Neural progenitor cell (in vitro differentiated cells): ENCODE measurements at regions not wholly inside any gene's neighbourhood (a gene's known extent, or its start where the extent isn't known, plus 50 kb on each side); places are given as distances from the start of the nearest gene placed in this dataset.

ENCODE experiments used
- DNase-seq: peaks from one replicate; pipeline ENCODE4 v3.0.0-alpha.2; 2016; ENCODE audit warnings: low spot score
- H2AFZ ChIP-seq: fragments of 200-600 bp; sonication (generic); replicated peaks from 2 replicates; pipeline ENCODE4 v1.6.1; 2016; ENCODE audit warnings: antibody characterized with exemption
- H3F3A ChIP-seq: fragments of 200-600 bp; sonication (generic); 2 replicates; pipeline ENCODE4 v1.6.1; 2016; ENCODE audit warnings: antibody characterized with exemption, low read depth
- H3K27ac ChIP-seq: fragments of 200-600 bp; sonication (generic); 2 replicates; pipeline ENCODE4 v1.5.1; 2016; ENCODE audit warnings: mild to moderate bottlenecking
- H3K27me3 ChIP-seq: fragments of 200-600 bp; sonication (generic); 2 replicates; pipeline ENCODE4 v1.6.1; 2016; ENCODE audit warnings: mild to moderate bottlenecking, moderate library complexity
- H3K36me3 ChIP-seq: fragments of 200-600 bp; sonication (generic); 2 replicates; pipeline ENCODE4 v1.5.1; 2016
- H3K4me1 ChIP-seq: fragments of 200-600 bp; sonication (generic); 2 replicates; pipeline ENCODE4 v1.6.1; 2016; ENCODE audit warnings: mixed run types
- H3K4me2 ChIP-seq: fragments of 200-600 bp; sonication (generic); 2 replicates; pipeline ENCODE4 v1.6.1; 2016
- H3K4me3 ChIP-seq: fragments of 200-600 bp; sonication (generic); 2 replicates; pipeline ENCODE4 v1.5.1; 2016
- H3K79me2 ChIP-seq: fragments of 200-600 bp; sonication (generic); 2 replicates; pipeline ENCODE4 v1.6.1; 2016; ENCODE audit warnings: low read depth
- H3K9ac ChIP-seq: fragments of 200-600 bp; sonication (generic); 2 replicates; pipeline ENCODE4 v1.6.1; 2016
- H3K9me3 ChIP-seq: fragments of 200-600 bp; sonication (generic); 2 replicates; pipeline ENCODE4 v1.5.1; 2016; ENCODE audit warnings: low read depth
- H4K20me1 ChIP-seq: fragments of 200-600 bp; sonication (generic); 2 replicates; pipeline ENCODE4 v1.6.1; 2016; ENCODE audit warnings: low read depth
- H3K27ac Mint-ChIP-seq: 3 replicates; pipeline ENCODE4 v1.8.0; 2021; ENCODE audit warnings: mixed read lengths
- H3K27me3 Mint-ChIP-seq: 2 replicates; pipeline ENCODE4 v1.8.0; 2022; ENCODE audit warnings: low read depth, mild to moderate bottlenecking, inconsistent platforms, moderate library complexity, mixed read lengths; ENCODE audit not compliant: insufficient read depth
- H3K36me3 Mint-ChIP-seq: 3 replicates; pipeline ENCODE4 v1.8.0; 2021; ENCODE audit warnings: mixed read lengths
- H3K4me1 Mint-ChIP-seq: 3 replicates; pipeline ENCODE4 v1.8.0; 2021; ENCODE audit warnings: mixed read lengths
- H3K4me3 Mint-ChIP-seq: 3 replicates; pipeline ENCODE4 v1.8.0; 2021; ENCODE audit warnings: mild to moderate bottlenecking, moderate library complexity, mixed read lengths
- H3K9me3 Mint-ChIP-seq: 3 replicates; pipeline ENCODE4 v1.8.0; 2020; ENCODE audit warnings: mixed read lengths
- EZH2 ChIP-seq: fragments of 200-600 bp; sonication (generic); IDR thresholded peaks from 2 replicates; pipeline ENCODE4 v1.6.1; 2017; ENCODE audit warnings: antibody characterized with exemption, mild to moderate bottlenecking, moderate library complexity
- EZH2phosphoT487 ChIP-seq: fragments of 200-600 bp; sonication (generic); IDR thresholded peaks from 2 replicates; pipeline ENCODE4 v1.6.1; 2017; ENCODE audit warnings: antibody characterized with exemption
- TF ChIP-seq, protein P1 (sequence below): fragments of 200-600 bp; sonication (generic); IDR thresholded peaks from 2 replicates; pipeline ENCODE4 v1.5.1; 2017; ENCODE audit warnings: antibody characterized with exemption, mild to moderate bottlenecking

DNA sequence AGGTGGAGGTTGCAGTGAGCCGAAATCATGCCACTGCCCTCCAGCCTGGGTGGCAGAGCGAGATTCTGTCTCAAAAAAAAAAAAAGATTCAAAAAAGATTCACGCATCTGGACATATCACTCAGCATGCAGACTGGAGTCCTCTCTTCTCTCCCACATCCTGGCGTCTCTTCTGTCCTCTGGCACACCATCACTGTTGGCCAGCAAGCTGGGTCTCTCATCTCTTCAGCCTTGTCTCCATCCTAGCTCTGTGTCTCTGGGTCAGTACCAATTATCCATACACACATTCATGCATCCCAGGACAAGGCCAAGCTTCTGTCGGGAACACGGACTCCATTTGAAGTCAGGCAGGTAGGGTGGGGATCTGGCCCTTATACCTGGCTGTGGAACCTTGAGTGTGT, 105.5 kb upstream of the MAP1LC3B2 start:
- no peaks in the 10 kb centered on the region for H4K20me1 ChIP-seq
- H3K27me3 ChIP-seq, result no peaks in the 10 kb centered on the region
- H3K9ac ChIP-seq, result no peak overlapping the region
- no peak overlapping the region for H2AFZ ChIP-seq
- H3K4me3 ChIP-seq, result no peak overlapping the region
- DNase-seq, result no peak
- Mint-ChIP-seq H3K4me3 (no peak overlapping the region), H3K36me3 (no peaks in the 10 kb centered on the region), H3K27ac (no peak overlapping the region), H3K27me3 (peaks cover 5% of the 10 kb centered on the region), H3K9me3 (no peaks in the 10 kb centered on the region), H3K4me1 (peaks cover 19% of the 10 kb centered on the region)
- TF ChIP-seq EZH2 (no peak), EZH2phosphoT487 (no peak)
- TF ChIP-seq, protein P1, sequence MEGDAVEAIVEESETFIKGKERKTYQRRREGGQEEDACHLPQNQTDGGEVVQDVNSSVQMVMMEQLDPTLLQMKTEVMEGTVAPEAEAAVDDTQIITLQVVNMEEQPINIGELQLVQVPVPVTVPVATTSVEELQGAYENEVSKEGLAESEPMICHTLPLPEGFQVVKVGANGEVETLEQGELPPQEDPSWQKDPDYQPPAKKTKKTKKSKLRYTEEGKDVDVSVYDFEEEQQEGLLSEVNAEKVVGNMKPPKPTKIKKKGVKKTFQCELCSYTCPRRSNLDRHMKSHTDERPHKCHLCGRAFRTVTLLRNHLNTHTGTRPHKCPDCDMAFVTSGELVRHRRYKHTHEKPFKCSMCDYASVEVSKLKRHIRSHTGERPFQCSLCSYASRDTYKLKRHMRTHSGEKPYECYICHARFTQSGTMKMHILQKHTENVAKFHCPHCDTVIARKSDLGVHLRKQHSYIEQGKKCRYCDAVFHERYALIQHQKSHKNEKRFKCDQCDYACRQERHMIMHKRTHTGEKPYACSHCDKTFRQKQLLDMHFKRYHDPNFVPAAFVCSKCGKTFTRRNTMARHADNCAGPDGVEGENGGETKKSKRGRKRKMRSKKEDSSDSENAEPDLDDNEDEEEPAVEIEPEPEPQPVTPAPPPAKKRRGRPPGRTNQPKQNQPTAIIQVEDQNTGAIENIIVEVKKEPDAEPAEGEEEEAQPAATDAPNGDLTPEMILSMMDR, result no peak
- H3K27ac ChIP-seq, result no peak overlapping the region
- no peaks in the 10 kb centered on the region for H3K9me3 ChIP-seq
- no peaks in the 10 kb centered on the region for H3K36me3 ChIP-seq
- no peak overlapping the region for H3K4me2 ChIP-seq
- H3F3A ChIP-seq, result no peaks in the 10 kb centered on the region
- H3K4me1 ChIP-seq, result peaks cover 16% of the 10 kb centered on the region
- H3K79me2 ChIP-seq, result no peaks in the 10 kb centered on the region

- Histone ChIP-seq H3K27ac (no peak overlapping the region), H2AFZ (no peak overlapping the region), H3K79me2 (no peaks in the 10 kb centered on the region), H3K4me1 (peaks cover 16% of the 10 kb centered on the region), H3K36me3 (no peaks in the 10 kb centered on the region), H3K4me2 (no peak overlapping the region), H3F3A (no peaks in the 10 kb centered on the region), H4K20me1 (no peaks in the 10 kb centered on the region), H3K9me3 (no peaks in the 10 kb centered on the region), H3K9ac (no peak overlapping the region), H3K27me3 (no peaks in the 10 kb centered on the region), H3K4me3 (no peak overlapping the region)
- no peak overlapping the region for H3K4me3 Mint-ChIP-seq
- H3K4me1 Mint-ChIP-seq, result peaks cover 23% of the 10 kb centered on the region
- H3K36me3 Mint-ChIP-seq, result no peaks in the 10 kb centered on the region
- DNase-seq, result no peak
- no peaks in the 10 kb centered on the region for H3K9me3 Mint-ChIP-seq
- H3K27me3 Mint-ChIP-seq, result peaks cover 5% of the 10 kb centered on the region
- no peak for TF ChIP-seq EZH2
- TF ChIP-seq, protein P1, result no peak
- TF ChIP-seq EZH2phosphoT487, result no peak
- H3K27ac Mint-ChIP-seq, result no peak overlapping the region
Observed at GRCh38 chr12:116454076-116454475, 105.1 kb upstream of the MAP1LC3B2 start.

- no peak overlapping the region for H3K4me2 ChIP-seq
- H3K27ac ChIP-seq, result no peak overlapping the region
Observed at GRCh38 chr12:116454950-116455447, 104.2 kb upstream of the MAP1LC3B2 start.

More at GRCh38 chr12:116454950-116455447, 104.2 kb upstream of the MAP1LC3B2 start:
- no peak overlapping the region for H3K4me3 ChIP-seq
- no peak overlapping the region for H3K4me3 Mint-ChIP-seq
- TF ChIP-seq, protein P1, result no peak
- TF ChIP-seq EZH2phosphoT487 (no peak), EZH2 (no peak)
- H3K9me3 ChIP-seq, result no peaks in the 10 kb centered on the region
- H3F3A ChIP-seq, result no peaks in the 10 kb centered on the region
- no peak overlapping the region for H3K9ac ChIP-seq
- H3K4me1 ChIP-seq, result peaks cover 16% of the 10 kb centered on the region
- H3K27me3 Mint-ChIP-seq, result peaks cover 5% of the 10 kb centered on the region
- no peak overlapping the region for H2AFZ ChIP-seq
- H3K79me2 ChIP-seq, result no peaks in the 10 kb centered on the region
- DNase-seq, result no peak
- H3K36me3 Mint-ChIP-seq, result no peaks in the 10 kb centered on the region
- H3K4me1 Mint-ChIP-seq, result peaks cover 30% of the 10 kb centered on the region
- H3K27me3 ChIP-seq, result no peaks in the 10 kb centered on the region
- no peaks in the 10 kb centered on the region for H3K36me3 ChIP-seq
- no peaks in the 10 kb centered on the region for H4K20me1 ChIP-seq
- H3K9me3 Mint-ChIP-seq, result no peaks in the 10 kb centered on the region
- H3K27ac Mint-ChIP-seq, result no peak overlapping the region
